Peyer's patch (tissue), 4 donors: ENCODE measurements at regions not wholly inside any gene's neighbourhood (a gene's known extent, or its start where the extent isn't known, plus 50 kb on each side); places are given as distances from the start of the nearest gene placed in this dataset.

Experiments
- CTCF ChIP-seq, 6 experiments: fragments of 450-650 bp in 4 of 6; fragments of 200-600 bp in 2 of 6; sonication (generic) in 1 of 6; IDR thresholded peaks; one replicate each; pipeline ENCODE4 v1.5.1; 2017 to 2019; ENCODE audit warnings: antibody characterized with exemption in 6 of 6, mild to moderate bottlenecking in 3 of 6, moderate library complexity in 1 of 6
- POLR2A ChIP-seq, 2 donors: fragments of 450-650 bp; IDR thresholded peaks; one replicate each; pipeline ENCODE4 v1.5.1; 2017; ENCODE audit warnings: antibody characterized with exemption in 2 of 2, mild to moderate bottlenecking in 2 of 2, moderate library complexity in 2 of 2

- TF ChIP-seq CTCF (IDR thresholded peaks at IDR 0.05), result no peak
- TF ChIP-seq POLR2A (IDR thresholded peaks at IDR 0.05), result no peak
Observed at GRCh38 chr3:194854206-194854605, 168.5 kb downstream of the FAM43A start.
